ENCODE measurements at regions not wholly inside any gene's neighbourhood (a gene's known extent, or its start where the extent isn't known, plus 50 kb on each side); places are given as distances from the start of the nearest gene placed in this dataset.

- TF ChIP-seq CTCF (IDR thresholded peaks at IDR 0.05; ENCODE audit: insufficient read depth, low read depth, low read length) (no peak), EZH2 (IDR thresholded peaks at IDR 0.05; ENCODE audit: insufficient read depth, low read length) (no peak)
Observed at GRCh38 chr15:98321896-98322295, 326.4 kb upstream of the IGF1R start.
